ENCODE measurements at regions not wholly inside any gene's neighbourhood (a gene's known extent, or its start where the extent isn't known, plus 50 kb on each side); places are given as distances from the start of the nearest gene placed in this dataset.
"Not testable (repeated sequence)": the region's sequence is repeated elsewhere in the genome, so short reads cannot be mapped to it uniquely, and the experiment has no call there.

GRCh38 chr13:54004026-54004699, 975.5 kb downstream of the OLFM4 start:
- no peak for DNase-seq

DNA sequence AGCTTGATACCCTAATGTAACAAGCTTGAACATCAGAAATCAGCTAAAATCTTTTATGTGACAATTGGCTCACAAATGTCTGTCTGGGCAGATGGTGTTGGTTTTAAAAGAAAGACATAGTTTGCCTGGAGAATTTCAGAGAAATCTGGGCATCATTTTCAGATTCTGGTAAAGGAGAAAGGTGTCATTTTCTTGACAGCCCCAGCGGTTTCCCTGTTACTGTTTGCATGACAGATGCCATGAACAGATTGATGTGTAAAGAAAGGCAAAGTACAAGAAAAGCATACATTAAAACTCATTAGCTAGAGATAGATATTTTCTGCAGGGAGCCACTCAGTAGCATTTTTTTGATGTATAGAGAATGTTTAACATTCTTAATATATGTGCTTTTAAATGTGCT, 987.9 kb downstream of the OLFM4 start:
- no peak for DNase-seq

GRCh38 chr13:54018485-54018884, 989.9 kb downstream of the OLFM4 start:
- DNase-seq = no peak

DNA sequence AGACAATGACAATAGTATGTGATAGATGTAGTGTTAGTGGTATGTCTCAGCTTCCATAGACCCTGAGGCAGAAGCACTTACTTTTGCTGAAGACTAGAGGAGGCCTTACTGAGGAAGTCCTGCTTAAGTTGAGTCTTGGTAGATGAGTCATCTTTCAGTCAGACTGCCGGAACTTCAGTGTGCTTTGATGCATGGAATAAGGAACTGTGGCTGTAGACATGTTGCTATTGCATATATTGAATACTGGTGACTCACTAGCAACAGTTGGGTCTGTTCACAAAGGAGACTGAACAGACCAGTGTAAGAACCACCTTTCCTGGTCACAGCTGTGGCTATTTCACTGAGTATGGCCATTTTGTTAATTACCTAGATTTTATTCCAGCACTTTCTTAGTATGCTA, 1000.6 kb downstream of the OLFM4 start:
- peak; percentile 20 for DNase-seq

- peak; percentile 3 for DNase-seq
Measured at GRCh38 chr13:54029720-54030119, 1001.1 kb downstream of the OLFM4 start.

DNA sequence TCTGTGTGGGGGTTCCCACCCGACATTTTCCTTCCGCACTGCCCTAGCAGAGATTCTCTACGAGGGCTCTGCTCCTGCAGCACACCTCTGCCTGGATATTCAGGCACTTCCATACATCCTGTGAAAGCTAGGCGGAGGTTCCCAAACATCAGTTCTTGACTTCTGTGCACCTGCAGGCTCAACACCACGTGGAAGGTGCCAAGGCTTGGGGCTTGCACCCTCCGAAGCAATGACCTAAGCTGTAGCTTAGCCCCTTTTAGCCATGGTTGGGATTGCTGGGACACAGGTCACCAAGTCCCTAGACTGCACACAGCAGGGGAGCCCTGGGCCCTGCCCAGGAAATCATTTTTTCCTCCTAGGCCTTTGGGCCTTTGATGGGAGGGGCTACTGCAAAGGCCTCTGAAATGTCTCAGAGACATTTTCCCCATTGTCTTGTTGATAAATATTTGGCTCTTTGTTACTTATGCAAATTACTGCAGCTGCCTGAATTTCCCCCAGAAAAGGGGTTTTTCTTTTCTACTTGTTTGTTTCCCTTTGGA, 1004.8 kb downstream of the OLFM4 start:
- DNase-seq = no peak

GRCh38 chr13:54034047-54034446, 1005.4 kb downstream of the OLFM4 start:
- DNase-seq = no peak

DNA sequence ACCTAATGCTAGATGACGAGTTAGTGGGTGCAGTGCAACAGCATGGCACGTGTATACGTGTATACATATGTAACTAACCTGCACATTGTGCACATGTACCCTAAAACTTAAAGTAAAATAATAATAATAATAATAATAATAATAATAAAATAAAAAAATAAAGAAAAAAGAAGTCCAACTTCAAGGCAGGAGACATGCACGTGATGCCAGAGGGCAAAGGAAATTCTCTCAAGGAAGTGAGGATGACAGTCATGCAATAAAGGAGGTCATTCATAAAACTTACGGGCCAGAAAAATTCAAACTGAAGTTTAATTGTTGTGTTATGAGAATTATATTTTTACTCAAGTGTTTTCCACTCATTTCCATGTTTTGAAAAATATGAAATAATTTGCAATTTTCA, 1028.8 kb downstream of the OLFM4 start:
- not testable (repeated sequence) for DNase-seq

GRCh38 chr13:54069958-54070357, 1041.3 kb downstream of the OLFM4 start:
- DNase-seq = not testable (repeated sequence)

DNA sequence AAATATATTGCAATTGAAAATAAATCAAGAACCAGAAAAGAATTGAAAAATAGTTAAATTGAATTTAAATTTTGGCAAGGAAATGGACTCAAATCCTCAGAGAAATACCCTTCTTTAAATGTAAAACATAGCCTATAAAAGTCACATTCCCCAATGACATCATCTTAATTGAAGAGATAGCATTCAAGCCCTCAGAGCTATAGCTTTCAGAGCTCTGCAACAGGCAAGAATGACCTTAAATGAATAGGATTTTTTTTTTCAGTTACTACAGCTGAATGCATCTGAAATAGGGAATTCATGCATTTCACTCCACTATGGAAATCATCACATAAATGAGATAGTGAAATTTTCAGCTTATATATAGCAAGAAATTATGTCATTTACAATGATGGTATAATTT, 1049.0 kb downstream of the OLFM4 start:
- no peak for DNase-seq

- DNase-seq = no peak
Measured at GRCh38 chr13:54078271-54078870, 1049.8 kb downstream of the OLFM4 start.

GRCh38 chr13:54082309-54082708, 1053.7 kb downstream of the OLFM4 start:
- not testable (repeated sequence) for DNase-seq

GRCh38 chr13:54091884-54092283, 1063.3 kb downstream of the OLFM4 start:
- DNase-seq = no peak

DNA sequence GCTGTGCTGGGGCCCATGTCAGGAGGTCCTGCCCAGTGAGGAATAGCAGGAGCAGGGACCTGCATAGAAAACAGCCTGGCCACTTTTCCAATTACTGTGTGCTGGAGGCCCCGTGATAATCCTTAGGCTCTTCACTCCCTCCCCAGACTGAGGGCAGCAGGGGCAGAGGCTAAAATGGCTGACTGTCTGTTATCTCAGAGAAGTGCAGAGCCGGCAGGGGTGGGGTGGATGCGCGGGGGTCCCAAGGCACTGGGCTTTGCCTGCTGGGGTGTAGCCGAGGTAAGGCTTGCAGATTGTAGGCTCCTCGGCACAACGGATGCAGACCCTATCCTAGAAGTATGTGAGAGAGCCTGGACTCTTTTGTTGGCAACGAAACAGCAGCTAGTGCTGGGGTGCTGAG, 1064.1 kb downstream of the OLFM4 start:
- DNase-seq = no peak

- no peak for DNase-seq
Measured at GRCh38 chr13:54110597-54110996, 1082.0 kb downstream of the OLFM4 start.

DNA sequence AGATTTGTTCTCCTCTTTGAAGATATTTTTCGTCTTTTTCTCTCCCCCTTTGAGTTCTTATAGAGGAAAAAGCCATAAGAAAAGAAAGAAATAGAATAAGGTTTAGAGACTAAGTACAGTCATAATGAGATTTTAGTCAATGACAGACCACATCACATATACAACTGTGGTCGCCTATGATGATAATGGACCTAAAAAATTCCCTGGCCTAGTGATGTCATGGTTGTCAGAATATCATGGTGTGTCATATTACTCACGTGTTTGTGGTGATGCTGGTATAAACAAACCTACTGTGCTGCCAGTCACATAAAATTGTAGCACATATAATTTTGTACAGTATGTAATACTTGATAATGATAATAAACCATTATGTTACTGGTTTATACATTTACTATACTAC, 1096.1 kb downstream of the OLFM4 start:
- no peak for DNase-seq

GRCh38 chr13:54130931-54131330, 1102.3 kb downstream of the OLFM4 start:
- not testable (repeated sequence) for DNase-seq

GRCh38 chr13:54131433-54131832, 1102.8 kb downstream of the OLFM4 start:
- DNase-seq = not testable (repeated sequence)

- DNase-seq = not testable (repeated sequence)
Measured at GRCh38 chr13:54132127-54132526, 1103.5 kb downstream of the OLFM4 start.

DNA sequence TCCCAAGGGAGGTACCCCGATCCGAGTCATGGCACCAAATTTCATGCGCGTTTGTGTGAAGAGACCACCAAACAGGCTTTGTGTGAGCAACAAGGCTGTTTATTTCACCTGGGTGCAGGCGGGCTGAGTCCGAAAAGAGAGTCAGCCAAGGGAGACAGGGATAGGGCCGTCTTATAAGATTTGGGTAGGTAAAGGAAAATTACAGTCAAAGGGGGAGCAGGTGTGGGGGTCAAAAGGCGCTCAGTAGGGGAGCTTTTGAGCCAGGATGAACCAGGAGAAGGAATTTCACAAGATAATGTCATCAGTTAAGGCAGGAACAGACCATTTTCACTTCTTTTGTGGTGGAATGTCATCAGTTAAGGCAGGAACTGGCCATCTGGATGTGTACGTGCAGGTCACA, 1104.1 kb downstream of the OLFM4 start:
- not testable (repeated sequence) for DNase-seq

GRCh38 chr13:54133746-54134145, 1105.1 kb downstream of the OLFM4 start:
- DNase-seq = no peak

DNA sequence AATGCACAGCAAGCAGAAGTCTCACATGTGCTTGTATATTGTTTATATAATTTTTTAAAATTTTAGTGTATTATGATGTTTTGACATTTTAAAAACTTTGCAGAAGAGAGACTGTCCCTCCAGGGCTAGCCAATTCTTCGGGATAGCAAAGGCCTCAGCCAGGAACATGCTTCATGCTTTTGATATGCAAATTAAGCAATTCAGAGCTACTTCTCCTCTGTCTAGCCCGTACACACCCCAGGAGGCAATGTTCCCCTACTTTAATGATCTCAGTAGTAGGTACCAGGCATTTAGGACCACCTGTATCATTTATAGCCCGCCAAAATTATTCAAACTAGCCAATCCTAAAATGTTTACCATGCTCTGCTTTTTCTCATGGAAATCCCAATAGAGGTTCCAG, 1116.2 kb downstream of the OLFM4 start:
- DNase-seq = no peak

GRCh38 chr13:54150851-54151250, 1122.2 kb downstream of the OLFM4 start:
- DNase-seq = no peak

DNA sequence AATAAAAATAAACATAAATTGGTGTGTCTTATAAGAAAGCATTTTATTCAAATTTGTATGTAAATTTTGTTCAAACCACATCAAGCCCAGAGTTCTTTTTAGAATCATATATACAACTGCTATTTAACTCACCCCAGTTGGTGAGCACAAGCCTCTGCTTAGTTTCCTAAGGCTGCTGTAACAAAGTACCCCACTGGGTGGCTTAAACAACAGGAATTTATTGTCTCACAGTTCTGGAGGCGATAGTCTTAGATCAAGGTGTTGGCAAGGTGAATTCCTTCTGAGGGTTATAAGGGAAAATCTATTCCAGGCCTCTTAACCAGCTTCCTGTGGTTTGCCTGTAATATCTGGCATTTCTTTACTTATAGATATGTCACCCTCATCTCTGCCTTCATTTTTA, 1133.5 kb downstream of the OLFM4 start:
- no peak for DNase-seq
